ENCODE measurements at regions not wholly inside any gene's neighbourhood (a gene's known extent, or its start where the extent isn't known, plus 50 kb on each side); places are given as distances from the start of the nearest gene placed in this dataset.

GRCh38 chr22:48963405-48963804 is 864.3 kb downstream of the BRD1 start:
- no peak for DNase-seq (ENCODE audit: low read depth, low spot score)

- no peak for DNase-seq (ENCODE audit: low read depth, low spot score)
Observed at GRCh38 chr22:48961705-48962104, 866.0 kb downstream of the BRD1 start.

GRCh38 chr22:48960980-48961660 is 866.6 kb downstream of the BRD1 start:
- no peak for DNase-seq (ENCODE audit: low read depth, low spot score)

- no peak for DNase-seq (ENCODE audit: low read depth, low spot score)
Observed at GRCh38 chr22:48960576-48960975, 867.1 kb downstream of the BRD1 start.

GRCh38 chr22:48959496-48959895 is 868.2 kb downstream of the BRD1 start:
- no peak for DNase-seq (ENCODE audit: low read depth, low spot score)

- no peak for DNase-seq (ENCODE audit: low read depth, low spot score)
Observed at GRCh38 chr22:48957987-48958321, 869.7 kb downstream of the BRD1 start.

GRCh38 chr22:48957311-48957986 is 870.2 kb downstream of the BRD1 start:
- no peak for DNase-seq (ENCODE audit: low read depth, low spot score)

- DNase-seq (ENCODE audit: low read depth, low spot score), result no peak
Observed at GRCh38 chr22:48955351-48956311, 872.0 kb downstream of the BRD1 start.

GRCh38 chr22:48954781-48955311 is 872.8 kb downstream of the BRD1 start:
- no peak for DNase-seq (ENCODE audit: low read depth, low spot score)

GRCh38 chr22:48953830-48954229 is 873.8 kb downstream of the BRD1 start:
- no peak for DNase-seq (ENCODE audit: low read depth, low spot score)

GRCh38 chr22:48953103-48953720 is 874.5 kb downstream of the BRD1 start:
- DNase-seq (ENCODE audit: low read depth, low spot score), result no peak

GRCh38 chr22:48952256-48953102 is 875.2 kb downstream of the BRD1 start:
- no peak for DNase-seq (ENCODE audit: low read depth, low spot score)

GRCh38 chr22:48951836-48952235 is 875.8 kb downstream of the BRD1 start:
- no peak for DNase-seq (ENCODE audit: low read depth, low spot score)

GRCh38 chr22:48950151-48950915 is 877.3 kb downstream of the BRD1 start:
- DNase-seq (ENCODE audit: low read depth, low spot score), result no peak

- DNase-seq (ENCODE audit: low read depth, low spot score), result no peak
Observed at GRCh38 chr22:48949375-48950149, 878.1 kb downstream of the BRD1 start.

- DNase-seq (ENCODE audit: low read depth, low spot score), result no peak
Observed at GRCh38 chr22:48948575-48949170, 879.0 kb downstream of the BRD1 start.

GRCh38 chr22:48947636-48948035 is 880.0 kb downstream of the BRD1 start:
- no peak for DNase-seq (ENCODE audit: low read depth, low spot score)

GRCh38 chr22:48945621-48946458 is 881.8 kb downstream of the BRD1 start:
- no peak for DNase-seq (ENCODE audit: low read depth, low spot score)
